ENCODE measurements at regions not wholly inside any gene's neighbourhood (a gene's known extent, or its start where the extent isn't known, plus 50 kb on each side); places are given as distances from the start of the nearest gene placed in this dataset.
"Not testable (repeated sequence)": the region's sequence is repeated elsewhere in the genome, so short reads cannot be mapped to it uniquely, and the experiment has no call there.

DNA sequence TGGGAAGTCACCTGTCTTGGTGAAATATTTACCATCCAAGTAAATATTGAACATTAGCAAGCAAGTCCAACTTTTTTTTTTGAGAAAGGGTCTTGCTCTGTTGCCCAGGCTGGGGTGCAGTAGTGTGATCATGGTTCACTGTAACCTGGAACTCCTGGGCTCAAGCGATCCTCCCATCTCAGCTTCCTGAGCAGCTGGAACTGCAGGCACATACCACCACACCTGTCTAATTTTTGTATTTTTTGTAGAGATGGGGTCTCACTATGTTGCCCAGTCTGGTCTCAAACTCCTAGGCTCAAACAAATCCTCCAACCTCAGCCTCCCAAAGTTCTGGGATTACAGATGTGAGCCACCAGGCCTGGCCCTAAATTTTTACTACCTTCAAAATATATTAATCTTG lies 171.0 kb upstream of the PFKP start:
- POLR2A ChIA-PET; H3K36me3 Mint-ChIP-seq; CTCF ChIA-PET; DNase-seq (ENCODE audit: low spot score); H3K4me3 Mint-ChIP-seq; H3K4me1 Mint-ChIP-seq; H3K27me3 Mint-ChIP-seq (ENCODE audit: low read depth); H3K27ac Mint-ChIP-seq; ATAC-seq; H3K9me3 Mint-ChIP-seq: not testable (repeated sequence)
- TF ChIP-seq ZNF121 (CRISPR knock-in tag; IDR thresholded peaks at IDR 0.05), result peak; percentile 71; the same call in 1 of the 2 replicates

- H3K27ac Mint-ChIP-seq, result no peak overlapping the region
- H3K4me1 Mint-ChIP-seq, result no peaks in the 10 kb centered on the region; the same call in 1 of the 2 replicates
- no peaks in the 10 kb centered on the region for H3K36me3 Mint-ChIP-seq
- DNase-seq (ENCODE audit: low spot score), result no peak
- no peak for ATAC-seq
- no peaks in the 10 kb centered on the region for H3K27me3 Mint-ChIP-seq (ENCODE audit: low read depth)
- ChIA-PET CTCF (interaction anchor here (1.4 kb wide), 1 partner anchor 32 kb away, joined by 3 read pairs; no protein-coding TSS in a partner anchor), POLR2A (no interaction called here)
- no peaks in the 10 kb centered on the region for H3K9me3 Mint-ChIP-seq
- TF ChIP-seq, protein P1, sequence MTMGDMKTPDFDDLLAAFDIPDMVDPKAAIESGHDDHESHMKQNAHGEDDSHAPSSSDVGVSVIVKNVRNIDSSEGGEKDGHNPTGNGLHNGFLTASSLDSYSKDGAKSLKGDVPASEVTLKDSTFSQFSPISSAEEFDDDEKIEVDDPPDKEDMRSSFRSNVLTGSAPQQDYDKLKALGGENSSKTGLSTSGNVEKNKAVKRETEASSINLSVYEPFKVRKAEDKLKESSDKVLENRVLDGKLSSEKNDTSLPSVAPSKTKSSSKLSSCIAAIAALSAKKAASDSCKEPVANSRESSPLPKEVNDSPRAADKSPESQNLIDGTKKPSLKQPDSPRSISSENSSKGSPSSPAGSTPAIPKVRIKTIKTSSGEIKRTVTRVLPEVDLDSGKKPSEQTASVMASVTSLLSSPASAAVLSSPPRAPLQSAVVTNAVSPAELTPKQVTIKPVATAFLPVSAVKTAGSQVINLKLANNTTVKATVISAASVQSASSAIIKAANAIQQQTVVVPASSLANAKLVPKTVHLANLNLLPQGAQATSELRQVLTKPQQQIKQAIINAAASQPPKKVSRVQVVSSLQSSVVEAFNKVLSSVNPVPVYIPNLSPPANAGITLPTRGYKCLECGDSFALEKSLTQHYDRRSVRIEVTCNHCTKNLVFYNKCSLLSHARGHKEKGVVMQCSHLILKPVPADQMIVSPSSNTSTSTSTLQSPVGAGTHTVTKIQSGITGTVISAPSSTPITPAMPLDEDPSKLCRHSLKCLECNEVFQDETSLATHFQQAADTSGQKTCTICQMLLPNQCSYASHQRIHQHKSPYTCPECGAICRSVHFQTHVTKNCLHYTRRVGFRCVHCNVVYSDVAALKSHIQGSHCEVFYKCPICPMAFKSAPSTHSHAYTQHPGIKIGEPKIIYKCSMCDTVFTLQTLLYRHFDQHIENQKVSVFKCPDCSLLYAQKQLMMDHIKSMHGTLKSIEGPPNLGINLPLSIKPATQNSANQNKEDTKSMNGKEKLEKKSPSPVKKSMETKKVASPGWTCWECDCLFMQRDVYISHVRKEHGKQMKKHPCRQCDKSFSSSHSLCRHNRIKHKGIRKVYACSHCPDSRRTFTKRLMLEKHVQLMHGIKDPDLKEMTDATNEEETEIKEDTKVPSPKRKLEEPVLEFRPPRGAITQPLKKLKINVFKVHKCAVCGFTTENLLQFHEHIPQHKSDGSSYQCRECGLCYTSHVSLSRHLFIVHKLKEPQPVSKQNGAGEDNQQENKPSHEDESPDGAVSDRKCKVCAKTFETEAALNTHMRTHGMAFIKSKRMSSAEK (CRISPR knock-in tag; IDR thresholded peaks at IDR 0.05; ENCODE audit: borderline replicate concordance), result no peak
- TF ChIP-seq, protein P2, sequence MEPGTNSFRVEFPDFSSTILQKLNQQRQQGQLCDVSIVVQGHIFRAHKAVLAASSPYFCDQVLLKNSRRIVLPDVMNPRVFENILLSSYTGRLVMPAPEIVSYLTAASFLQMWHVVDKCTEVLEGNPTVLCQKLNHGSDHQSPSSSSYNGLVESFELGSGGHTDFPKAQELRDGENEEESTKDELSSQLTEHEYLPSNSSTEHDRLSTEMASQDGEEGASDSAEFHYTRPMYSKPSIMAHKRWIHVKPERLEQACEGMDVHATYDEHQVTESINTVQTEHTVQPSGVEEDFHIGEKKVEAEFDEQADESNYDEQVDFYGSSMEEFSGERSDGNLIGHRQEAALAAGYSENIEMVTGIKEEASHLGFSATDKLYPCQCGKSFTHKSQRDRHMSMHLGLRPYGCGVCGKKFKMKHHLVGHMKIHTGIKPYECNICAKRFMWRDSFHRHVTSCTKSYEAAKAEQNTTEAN (CRISPR knock-in tag; IDR thresholded peaks at IDR 0.05), result no peak
- no peak for TF ChIP-seq CREB1 (CRISPR knock-in tag; IDR thresholded peaks at IDR 0.05)
- no peak for TF ChIP-seq ELF4 (CRISPR knock-in tag; IDR thresholded peaks at IDR 0.05; ENCODE audit: low read depth)
- no peak for TF ChIP-seq SOX15 (CRISPR knock-in tag; IDR thresholded peaks at IDR 0.05)
- H3K4me3 Mint-ChIP-seq, result no peak overlapping the region
These were observed 171.7 kb upstream of the PFKP start for GRCh38 chr10:2895594-2896196.

DNA sequence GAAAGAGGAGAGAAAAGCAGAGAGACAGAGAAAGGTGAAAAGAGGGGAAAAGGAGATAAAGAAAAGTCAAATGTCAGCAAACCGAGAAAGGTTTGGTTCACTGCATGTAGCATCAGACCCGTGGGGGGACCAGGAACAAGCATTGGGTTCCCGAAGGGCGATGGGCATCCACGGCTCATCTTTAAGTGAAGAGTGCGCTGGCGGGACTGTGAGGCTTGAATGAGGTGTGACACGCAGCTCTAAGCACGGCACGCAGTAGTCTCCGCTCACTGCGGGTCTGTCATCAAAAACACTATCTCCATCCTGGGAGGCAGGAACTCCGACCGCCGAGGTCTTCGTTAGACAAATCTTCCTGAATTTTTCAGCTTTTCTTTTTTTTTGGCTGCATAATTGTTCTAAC lies 173.4 kb upstream of the PFKP start:
- DNase-seq (ENCODE audit: low spot score), result no peak
- no peak overlapping the region for H3K27ac Mint-ChIP-seq
- ChIA-PET CTCF (interaction anchor here (0.5 kb wide), 1 partner anchor 835 kb away, joined by 3 read pairs; no protein-coding TSS in a partner anchor), POLR2A (no interaction called here)
- no peak overlapping the region for H3K4me3 Mint-ChIP-seq
- ATAC-seq, result no peak
- no peaks in the 10 kb centered on the region; the same call in 1 of the 2 replicates for H3K4me1 Mint-ChIP-seq
- no peaks in the 10 kb centered on the region for H3K9me3 Mint-ChIP-seq
- no peaks in the 10 kb centered on the region for H3K36me3 Mint-ChIP-seq
- no peaks in the 10 kb centered on the region for H3K27me3 Mint-ChIP-seq (ENCODE audit: low read depth)
- TF ChIP-seq HMGA2 (CRISPR knock-in tag; IDR thresholded peaks at IDR 0.05), result no peak
- no peak for TF ChIP-seq ZNF232 (CRISPR knock-in tag; IDR thresholded peaks at IDR 0.05)
- no peak for TF ChIP-seq CREB1 (CRISPR knock-in tag; IDR thresholded peaks at IDR 0.05)
- TF ChIP-seq JUN (CRISPR knock-in tag; IDR thresholded peaks at IDR 0.05), result no peak
- no peak for TF ChIP-seq ZNF263 (CRISPR knock-in tag; IDR thresholded peaks at IDR 0.05; ENCODE audit: low read depth)
- TF ChIP-seq SP1 (CRISPR knock-in tag; conservative IDR thresholded peaks at IDR 0.05), result no peak
- TF ChIP-seq ESRRA (CRISPR knock-in tag; IDR thresholded peaks at IDR 0.05; ENCODE audit: borderline replicate concordance), result no peak
- TF ChIP-seq NR1H2 (CRISPR knock-in tag; IDR thresholded peaks at IDR 0.05), result no peak
- TF ChIP-seq STAT6 (CRISPR knock-in tag; conservative IDR thresholded peaks at IDR 0.05; ENCODE audit: low read depth), result no peak
- no peak for TF ChIP-seq AFF4 (CRISPR knock-in tag; IDR thresholded peaks at IDR 0.05; ENCODE audit: borderline replicate concordance)
- TF ChIP-seq OVOL2 (CRISPR knock-in tag; IDR thresholded peaks at IDR 0.05; ENCODE audit: borderline replicate concordance), result no peak
- TF ChIP-seq ATF1 (CRISPR knock-in tag; IDR thresholded peaks at IDR 0.05), result no peak
- no peak for TF ChIP-seq NR3C1 (CRISPR knock-in tag; conservative IDR thresholded peaks at IDR 0.05; ENCODE audit: low read depth)
- no peak for TF ChIP-seq ZNF396 (CRISPR knock-in tag; IDR thresholded peaks at IDR 0.05; ENCODE audit: borderline replicate concordance)
- TF ChIP-seq EMX1 (CRISPR knock-in tag; IDR thresholded peaks at IDR 0.05), result no peak
